OCI-LY3 (cell line): ENCODE measurements at regions not wholly inside any gene's neighbourhood (a gene's known extent, or its start where the extent isn't known, plus 50 kb on each side); places are given as distances from the start of the nearest gene placed in this dataset.

Experiments
- H2AFZ ChIP-seq: fragments of 200-600, 300-600 bp; shearing (Covaris generic); 2 replicates; pipeline ENCODE4 v1.6.0; 2014; ENCODE audit warnings: antibody characterized with exemption, low read depth, low read length
- H3K27ac ChIP-seq: fragments of 200-600, 300-600 bp; sonication (generic); 2 replicates; pipeline ENCODE4 v1.5.1; 2014; ENCODE audit warnings: mild to moderate bottlenecking, low read length, moderate library complexity, mixed read lengths
- H3K27me3 ChIP-seq: fragments of 200-600, 300-600 bp; sonication (generic); 2 replicates; pipeline ENCODE4 v1.6.1; 2014; ENCODE audit warnings: low read depth, low read length, mixed read lengths
- H3K36me3 ChIP-seq: fragments of 200-600, 300-600 bp; sonication (generic); replicated peaks from 2 replicates; pipeline ENCODE3; 2014; ENCODE audit warnings: low read depth, low read length, mixed read lengths
- H3K4me1 ChIP-seq: fragments of 300-600, 200-600 bp; sonication (generic); 2 replicates; pipeline ENCODE4 v1.6.1; 2014; ENCODE audit warnings: low read length, mixed read lengths
- H3K4me2 ChIP-seq: fragments of 200-600, 300-600 bp; sonication (generic); 2 replicates; pipeline ENCODE4 v1.6.1; 2014; ENCODE audit warnings: low read length, mixed read lengths
- H3K4me3 ChIP-seq: fragments of 300-600, 200-600 bp; sonication (generic); 2 replicates; pipeline ENCODE4 v1.5.1; 2014; ENCODE audit warnings: antibody characterized with exemption, mild to moderate bottlenecking, low read length, moderate library complexity
- H3K79me2 ChIP-seq: fragments of 300-600, 200-600 bp; shearing (Covaris generic); 2 replicates; pipeline ENCODE4 v1.6.1; 2014; ENCODE audit warnings: mild to moderate bottlenecking, low read length, mixed read lengths
- H3K9ac ChIP-seq: fragments of 300-600, 200-600 bp; shearing (Covaris generic); 2 replicates; pipeline ENCODE4 v1.6.0; 2014; ENCODE audit warnings: mild to moderate bottlenecking, low read length, moderate library complexity
- H3K9me3 ChIP-seq: fragments of 200-600, 300-600 bp; shearing (Covaris generic); 2 replicates; pipeline ENCODE4 v1.6.1; 2014; ENCODE audit warnings: low read length, mixed read lengths; ENCODE audit not compliant: insufficient read depth
- H4K20me1 ChIP-seq: fragments of 200-600, 300-600 bp; sonication (generic); 2 replicates; pipeline ENCODE4 v1.6.1; 2016; ENCODE audit warnings: low read length, mixed read lengths; ENCODE audit not compliant: insufficient read depth
- EZH2phosphoT487 ChIP-seq: fragments of 200-600 bp; shearing (Covaris generic); IDR thresholded peaks from 2 replicates; pipeline ENCODE4 v1.6.1; 2018; ENCODE audit warnings: antibody characterized with exemption, mixed run types, low read depth
- TF ChIP-seq, protein P1 (sequence below): fragments of 200-600, 300-600 bp; sonication (generic); IDR thresholded peaks from 2 replicates; pipeline ENCODE4 v1.5.1; 2014; ENCODE audit warnings: antibody characterized with exemption, low read length, low read depth

DNA sequence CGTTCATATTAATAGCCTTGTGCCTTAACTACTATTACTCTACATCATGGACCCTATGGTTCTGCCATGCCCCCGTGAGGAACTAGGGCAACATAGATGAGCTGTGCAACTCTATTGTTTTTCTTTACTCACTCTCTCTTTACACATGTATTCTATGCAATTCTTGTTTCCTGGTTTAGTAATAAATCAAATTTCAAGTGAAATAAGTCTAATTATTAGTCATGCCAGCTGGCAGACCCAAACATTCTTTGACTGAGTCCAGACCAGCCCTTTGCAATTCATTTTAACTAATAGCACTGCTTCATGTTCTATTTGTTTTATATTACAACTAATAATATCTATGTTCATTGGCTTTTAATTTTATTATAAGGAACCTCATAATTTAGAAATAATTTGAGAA lies 789.3 kb upstream of the ADAMTS5 start:
- Histone ChIP-seq H3K4me1 (no peaks in the 10 kb centered on the region), H3K27me3 (no peaks in the 10 kb centered on the region), H3K27ac (no peak overlapping the region), H3K9ac (no peak overlapping the region), H3K9me3 (no peaks in the 10 kb centered on the region), H3K4me2 (no peak overlapping the region), H3K4me3 (no peak overlapping the region), H3K36me3 (no peaks in the 10 kb centered on the region), H4K20me1 (no peaks in the 10 kb centered on the region), H2AFZ (no peak overlapping the region), H3K79me2 (no peaks in the 10 kb centered on the region)
- TF ChIP-seq EZH2phosphoT487 = no peak
- TF ChIP-seq, protein P1, sequence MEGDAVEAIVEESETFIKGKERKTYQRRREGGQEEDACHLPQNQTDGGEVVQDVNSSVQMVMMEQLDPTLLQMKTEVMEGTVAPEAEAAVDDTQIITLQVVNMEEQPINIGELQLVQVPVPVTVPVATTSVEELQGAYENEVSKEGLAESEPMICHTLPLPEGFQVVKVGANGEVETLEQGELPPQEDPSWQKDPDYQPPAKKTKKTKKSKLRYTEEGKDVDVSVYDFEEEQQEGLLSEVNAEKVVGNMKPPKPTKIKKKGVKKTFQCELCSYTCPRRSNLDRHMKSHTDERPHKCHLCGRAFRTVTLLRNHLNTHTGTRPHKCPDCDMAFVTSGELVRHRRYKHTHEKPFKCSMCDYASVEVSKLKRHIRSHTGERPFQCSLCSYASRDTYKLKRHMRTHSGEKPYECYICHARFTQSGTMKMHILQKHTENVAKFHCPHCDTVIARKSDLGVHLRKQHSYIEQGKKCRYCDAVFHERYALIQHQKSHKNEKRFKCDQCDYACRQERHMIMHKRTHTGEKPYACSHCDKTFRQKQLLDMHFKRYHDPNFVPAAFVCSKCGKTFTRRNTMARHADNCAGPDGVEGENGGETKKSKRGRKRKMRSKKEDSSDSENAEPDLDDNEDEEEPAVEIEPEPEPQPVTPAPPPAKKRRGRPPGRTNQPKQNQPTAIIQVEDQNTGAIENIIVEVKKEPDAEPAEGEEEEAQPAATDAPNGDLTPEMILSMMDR = no peak

DNA sequence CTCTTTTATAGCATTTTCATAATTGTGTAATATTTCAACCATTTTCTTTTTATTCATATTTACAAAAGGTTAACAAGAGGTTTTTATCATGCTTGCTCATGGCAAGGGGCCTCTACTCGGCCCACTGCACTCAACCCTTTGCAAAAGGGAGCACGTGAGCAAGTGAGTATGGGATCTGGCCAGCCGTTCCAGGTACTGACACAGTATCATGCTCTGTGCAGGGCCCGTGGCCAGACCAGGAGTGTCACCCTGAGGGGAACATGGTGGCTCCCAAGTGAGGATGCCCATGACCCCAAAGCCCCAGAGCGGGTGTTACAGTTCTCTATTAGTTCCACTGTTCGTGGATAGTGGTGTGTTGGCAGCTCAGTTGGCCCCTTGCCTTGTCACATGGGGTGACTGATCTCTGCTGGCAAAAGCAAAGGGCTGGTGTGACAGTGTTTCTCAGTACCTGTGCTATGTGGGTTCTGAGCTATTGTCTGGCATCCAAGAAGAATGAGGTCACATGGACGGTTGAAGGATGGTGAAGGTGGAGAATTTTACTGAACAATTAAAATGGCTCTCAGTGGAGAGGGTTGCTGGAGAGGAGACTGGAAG lies 777.2 kb upstream of the ADAMTS5 start:
- no peak overlapping the region for H3K27ac ChIP-seq

DNA sequence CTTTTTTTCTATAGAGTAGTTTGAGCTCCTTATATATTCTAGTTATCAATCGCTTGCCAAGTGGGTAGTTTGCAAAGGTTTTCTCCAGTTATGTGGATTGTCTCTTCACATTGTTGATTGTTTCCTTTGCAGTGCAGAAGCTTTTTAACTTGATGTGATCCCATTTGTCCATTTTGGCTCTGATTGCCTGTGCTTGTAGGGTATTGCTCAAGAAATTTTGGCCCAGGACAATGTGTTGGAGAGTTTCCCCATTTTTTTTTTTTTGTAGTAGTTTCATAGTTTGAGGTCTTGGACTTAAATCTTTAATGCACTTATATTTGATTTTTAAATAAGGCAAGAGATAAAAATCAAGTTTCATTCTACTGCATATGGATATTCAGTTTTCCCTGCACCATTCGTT lies 774.8 kb upstream of the ADAMTS5 start:
- Histone ChIP-seq H3K36me3 (no peaks in the 10 kb centered on the region), H3K27me3 (no peaks in the 10 kb centered on the region), H3K79me2 (no peaks in the 10 kb centered on the region), H3K27ac (no peak overlapping the region), H4K20me1 (no peaks in the 10 kb centered on the region), H2AFZ (no peak overlapping the region), H3K9ac (no peak overlapping the region), H3K4me1 (no peaks in the 10 kb centered on the region), H3K4me2 (no peak overlapping the region), H3K4me3 (no peak overlapping the region), H3K9me3 (no peaks in the 10 kb centered on the region)
- no peak for TF ChIP-seq EZH2phosphoT487
- TF ChIP-seq, protein P1 = no peak

More for the DNA sequence above, 777.2 kb upstream of the ADAMTS5 start:
- Histone ChIP-seq H3K9ac (no peak overlapping the region), H2AFZ (no peak overlapping the region), H3K4me1 (no peaks in the 10 kb centered on the region), H4K20me1 (no peaks in the 10 kb centered on the region), H3K79me2 (no peaks in the 10 kb centered on the region), H3K9me3 (no peaks in the 10 kb centered on the region), H3K4me2 (no peak overlapping the region), H3K4me3 (no peak overlapping the region), H3K36me3 (no peaks in the 10 kb centered on the region), H3K27me3 (no peaks in the 10 kb centered on the region)
- TF ChIP-seq, protein P1 = no peak
- TF ChIP-seq EZH2phosphoT487 = no peak

DNA sequence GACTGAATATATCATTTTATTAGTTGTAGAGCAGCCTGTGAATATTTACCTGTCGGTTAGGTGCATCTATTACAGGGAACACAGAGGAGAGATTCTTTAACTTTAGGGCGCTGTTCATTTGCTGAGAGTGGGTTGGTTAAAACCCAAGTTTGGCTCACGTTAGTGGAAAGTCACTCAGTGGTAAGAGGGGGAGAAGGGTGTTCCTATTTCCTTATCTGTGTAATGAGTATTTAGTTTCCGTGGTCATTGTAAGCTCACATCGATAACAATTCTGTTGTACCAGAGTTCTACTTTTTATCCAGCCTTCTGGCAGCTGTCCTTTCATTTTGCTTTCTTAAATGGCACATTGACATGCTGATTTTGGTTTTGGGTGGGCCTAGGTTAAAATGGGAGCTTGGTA lies 773.2 kb upstream of the ADAMTS5 start:
- Histone ChIP-seq H2AFZ (no peak overlapping the region), H3K9me3 (no peaks in the 10 kb centered on the region), H4K20me1 (no peaks in the 10 kb centered on the region), H3K36me3 (no peaks in the 10 kb centered on the region), H3K4me2 (no peak overlapping the region), H3K79me2 (no peaks in the 10 kb centered on the region), H3K4me1 (no peaks in the 10 kb centered on the region), H3K9ac (no peak overlapping the region), H3K4me3 (no peak overlapping the region), H3K27me3 (no peaks in the 10 kb centered on the region), H3K27ac (no peak overlapping the region)
- TF ChIP-seq EZH2phosphoT487 = no peak
- TF ChIP-seq, protein P1 = no peak
